Peyer's patch (tissue), 4 donors: ENCODE measurements at regions not wholly inside any gene's neighbourhood (a gene's known extent, or its start where the extent isn't known, plus 50 kb on each side); places are given as distances from the start of the nearest gene placed in this dataset.

Experiments
- POLR2A ChIP-seq, 2 donors: fragments of 450-650 bp; IDR thresholded peaks; one replicate each; pipeline ENCODE4 v1.5.1; 2017; ENCODE audit warnings: antibody characterized with exemption in 2 of 2, mild to moderate bottlenecking in 2 of 2, moderate library complexity in 2 of 2
- TF ChIP-seq, protein P1 (sequence below), 6 experiments: fragments of 450-650 bp in 4 of 6; fragments of 200-600 bp in 2 of 6; sonication (generic) in 1 of 6; IDR thresholded peaks; one replicate each; pipeline ENCODE4 v1.5.1; 2017 to 2019; ENCODE audit warnings: antibody characterized with exemption in 6 of 6, mild to moderate bottlenecking in 3 of 6, moderate library complexity in 1 of 6

- TF ChIP-seq, protein P1, sequence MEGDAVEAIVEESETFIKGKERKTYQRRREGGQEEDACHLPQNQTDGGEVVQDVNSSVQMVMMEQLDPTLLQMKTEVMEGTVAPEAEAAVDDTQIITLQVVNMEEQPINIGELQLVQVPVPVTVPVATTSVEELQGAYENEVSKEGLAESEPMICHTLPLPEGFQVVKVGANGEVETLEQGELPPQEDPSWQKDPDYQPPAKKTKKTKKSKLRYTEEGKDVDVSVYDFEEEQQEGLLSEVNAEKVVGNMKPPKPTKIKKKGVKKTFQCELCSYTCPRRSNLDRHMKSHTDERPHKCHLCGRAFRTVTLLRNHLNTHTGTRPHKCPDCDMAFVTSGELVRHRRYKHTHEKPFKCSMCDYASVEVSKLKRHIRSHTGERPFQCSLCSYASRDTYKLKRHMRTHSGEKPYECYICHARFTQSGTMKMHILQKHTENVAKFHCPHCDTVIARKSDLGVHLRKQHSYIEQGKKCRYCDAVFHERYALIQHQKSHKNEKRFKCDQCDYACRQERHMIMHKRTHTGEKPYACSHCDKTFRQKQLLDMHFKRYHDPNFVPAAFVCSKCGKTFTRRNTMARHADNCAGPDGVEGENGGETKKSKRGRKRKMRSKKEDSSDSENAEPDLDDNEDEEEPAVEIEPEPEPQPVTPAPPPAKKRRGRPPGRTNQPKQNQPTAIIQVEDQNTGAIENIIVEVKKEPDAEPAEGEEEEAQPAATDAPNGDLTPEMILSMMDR (IDR thresholded peaks at IDR 0.05), result no peak
- TF ChIP-seq POLR2A (IDR thresholded peaks at IDR 0.05), result no peak
Measured at GRCh38 chr13:80201694-80202468, 139.0 kb downstream of the SPRY2 start.
